ENCODE measurements at regions not wholly inside any gene's neighbourhood (a gene's known extent, or its start where the extent isn't known, plus 50 kb on each side); places are given as distances from the start of the nearest gene placed in this dataset.
A peak's percentile ranks its signal among the peaks of the same experiment; 100 is the strongest.

DNA sequence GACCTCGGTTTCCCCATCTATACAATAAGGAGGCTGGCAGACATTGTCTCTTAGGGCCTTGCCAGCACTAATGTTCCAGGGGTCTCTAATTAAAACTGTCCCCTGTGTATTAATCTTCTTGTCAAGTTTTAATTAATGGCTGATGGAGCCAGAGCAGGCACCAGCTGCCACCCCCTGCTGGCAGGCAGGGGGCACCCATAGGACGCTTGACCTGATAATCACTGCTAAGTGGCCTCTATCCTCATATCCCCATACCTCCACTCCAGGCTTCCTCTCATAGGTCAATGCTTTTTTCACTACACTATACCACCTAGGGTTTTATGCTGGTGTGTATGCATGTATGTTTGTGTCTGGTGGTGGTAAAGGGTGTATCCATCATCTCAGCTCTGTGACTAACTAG is 89.4 kb downstream of the EFNB1 start:
- no peak for DNase-seq

DNA sequence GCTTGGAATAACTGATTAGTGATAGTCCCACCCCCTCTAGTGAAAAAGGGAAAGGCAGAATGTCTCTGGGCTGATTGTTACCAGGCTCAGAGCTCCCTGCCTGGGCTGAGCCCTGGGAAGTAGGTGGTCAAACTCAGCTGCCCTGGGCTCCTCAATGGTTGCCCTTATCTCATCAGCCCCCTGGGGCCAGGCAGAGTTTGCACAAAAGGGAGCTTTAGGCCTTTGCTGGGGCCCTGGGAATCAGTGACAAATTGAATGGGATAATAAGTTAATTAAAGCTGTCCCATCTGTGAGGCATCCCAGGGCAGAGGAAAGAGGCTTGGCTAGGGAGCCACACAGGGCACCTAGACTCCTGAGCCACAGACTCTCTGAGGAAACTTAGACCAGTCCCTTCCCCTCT is 89.0 kb downstream of the EFNB1 start:
- no peak for DNase-seq

DNA sequence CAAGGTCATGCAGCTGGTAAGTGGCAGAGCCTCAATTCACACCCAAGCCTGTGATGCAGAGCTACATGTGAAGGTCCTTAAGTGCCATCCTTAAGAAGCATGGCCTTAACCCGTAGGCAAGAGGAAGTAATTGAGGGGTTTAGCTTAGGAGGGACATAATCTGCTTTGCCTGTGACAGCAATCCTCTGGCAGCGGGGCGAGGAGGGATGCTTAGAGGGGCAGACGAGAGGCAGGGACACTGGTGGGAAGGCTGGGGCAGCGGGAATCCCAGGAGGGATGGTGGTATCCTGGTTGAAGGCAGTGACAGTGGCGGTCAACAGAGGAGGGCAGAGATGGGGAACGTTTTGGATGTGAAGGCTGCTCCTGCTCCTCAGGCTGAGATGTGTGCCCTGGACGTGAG is 88.1 kb downstream of the EFNB1 start:
- DNase-seq, result no peak

DNA sequence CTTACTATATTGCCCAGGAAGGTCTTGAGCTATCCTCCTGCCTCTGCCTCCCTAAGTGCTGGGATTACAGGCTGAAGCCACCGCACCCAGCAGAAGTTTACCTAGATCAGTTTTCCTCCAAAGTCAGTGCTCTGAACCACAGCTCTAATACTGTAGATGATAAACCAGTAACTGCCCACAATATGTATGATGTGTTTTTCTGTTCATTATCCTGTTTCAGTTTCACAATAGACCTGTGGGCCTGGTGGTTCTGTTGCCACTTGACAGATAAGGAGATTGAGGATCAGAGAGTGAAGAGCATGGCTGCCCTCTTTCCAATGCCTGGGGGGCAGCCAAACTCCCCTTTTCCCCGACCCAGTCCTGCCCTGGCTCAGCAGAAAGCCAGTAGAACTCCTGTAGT is 87.0 kb downstream of the EFNB1 start:
- DNase-seq, result no peak

DNA sequence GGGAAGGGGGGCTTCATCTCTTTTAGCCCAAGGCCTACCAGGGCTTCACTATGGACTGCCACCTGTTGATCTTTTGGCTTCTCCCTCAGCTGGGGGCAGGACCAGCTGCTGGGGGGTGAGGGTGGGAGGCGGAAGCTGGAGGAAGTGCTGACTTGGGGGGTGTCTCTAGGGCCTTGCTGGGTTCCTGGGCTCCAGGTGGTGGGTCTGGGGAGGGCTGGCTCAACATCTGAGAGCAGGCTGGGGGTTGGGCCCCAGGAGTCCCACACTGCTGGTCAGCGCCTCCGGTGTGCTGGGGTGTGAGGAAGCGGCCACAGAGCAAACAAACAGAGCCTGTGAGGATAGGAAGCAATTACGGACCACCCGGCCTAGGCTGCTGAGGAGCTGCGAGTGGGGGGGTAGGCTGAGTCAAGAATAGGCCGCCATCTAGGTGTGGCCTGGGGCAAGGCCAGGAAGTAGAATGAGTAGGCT is 85.7 kb downstream of the EFNB1 start:
- no peak for DNase-seq

DNA sequence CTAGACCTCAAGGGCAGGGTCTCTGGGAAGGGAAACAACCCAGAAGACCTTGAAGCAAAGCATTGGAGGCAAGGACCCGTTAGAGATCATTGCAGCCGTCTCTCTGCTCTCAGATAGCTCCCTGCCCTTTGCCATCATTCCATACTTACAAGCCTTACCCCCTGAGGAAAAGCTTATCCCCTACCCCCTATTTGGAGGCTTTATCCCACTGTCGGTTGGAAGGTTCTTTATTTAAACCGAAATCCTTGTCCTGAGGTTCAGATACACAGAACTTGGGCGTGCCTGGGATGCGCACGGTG is 84.4 kb downstream of the EFNB1 start:
- no peak for DNase-seq

GRCh38 chrX:68912113-68912512 is 83.3 kb downstream of the EFNB1 start:
- peak; percentile 50 for DNase-seq

GRCh38 chrX:68910731-68911428 is 82.1 kb downstream of the EFNB1 start:
- no peak for DNase-seq

DNA sequence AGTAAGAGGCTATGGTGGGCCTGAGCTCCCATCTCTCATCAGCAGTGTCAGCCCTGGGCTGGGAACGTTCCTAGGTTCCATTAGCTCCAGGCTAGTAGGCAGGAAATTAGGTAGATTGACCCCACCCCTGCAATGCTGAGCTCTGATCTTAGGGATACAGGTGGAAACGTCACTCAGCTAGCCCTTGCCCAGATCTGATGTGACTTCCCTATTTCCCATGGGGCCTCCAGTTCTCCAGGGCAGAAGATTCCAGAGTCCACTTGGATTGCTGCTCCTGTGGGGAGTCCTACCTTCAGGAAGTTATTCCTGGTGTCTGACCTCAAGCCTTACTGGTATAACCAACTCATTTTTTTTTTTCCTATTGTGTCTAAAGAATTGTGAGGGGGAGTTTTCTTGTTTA is 81.1 kb downstream of the EFNB1 start:
- DNase-seq, result no peak

DNA sequence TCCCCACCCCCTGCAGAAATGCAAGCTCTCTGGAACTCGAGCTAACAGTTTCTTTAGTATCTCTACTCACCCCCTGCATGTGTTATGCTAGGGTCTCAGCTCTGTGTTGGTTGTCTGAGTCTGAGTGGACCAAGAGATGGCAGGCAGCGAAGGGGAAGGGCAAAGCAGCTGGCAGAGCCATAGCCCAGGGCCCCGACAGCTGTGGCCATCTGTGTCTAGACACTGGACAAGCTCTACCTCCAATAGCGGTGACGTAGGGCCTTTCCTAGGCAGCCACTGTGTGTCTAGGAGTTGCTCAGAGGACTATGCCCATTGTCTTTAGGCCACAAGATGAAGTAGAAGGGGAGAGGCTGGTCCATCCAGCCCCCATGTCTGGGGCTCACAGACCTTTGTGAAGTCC is 79.2 kb downstream of the EFNB1 start:
- DNase-seq, result no peak

DNA sequence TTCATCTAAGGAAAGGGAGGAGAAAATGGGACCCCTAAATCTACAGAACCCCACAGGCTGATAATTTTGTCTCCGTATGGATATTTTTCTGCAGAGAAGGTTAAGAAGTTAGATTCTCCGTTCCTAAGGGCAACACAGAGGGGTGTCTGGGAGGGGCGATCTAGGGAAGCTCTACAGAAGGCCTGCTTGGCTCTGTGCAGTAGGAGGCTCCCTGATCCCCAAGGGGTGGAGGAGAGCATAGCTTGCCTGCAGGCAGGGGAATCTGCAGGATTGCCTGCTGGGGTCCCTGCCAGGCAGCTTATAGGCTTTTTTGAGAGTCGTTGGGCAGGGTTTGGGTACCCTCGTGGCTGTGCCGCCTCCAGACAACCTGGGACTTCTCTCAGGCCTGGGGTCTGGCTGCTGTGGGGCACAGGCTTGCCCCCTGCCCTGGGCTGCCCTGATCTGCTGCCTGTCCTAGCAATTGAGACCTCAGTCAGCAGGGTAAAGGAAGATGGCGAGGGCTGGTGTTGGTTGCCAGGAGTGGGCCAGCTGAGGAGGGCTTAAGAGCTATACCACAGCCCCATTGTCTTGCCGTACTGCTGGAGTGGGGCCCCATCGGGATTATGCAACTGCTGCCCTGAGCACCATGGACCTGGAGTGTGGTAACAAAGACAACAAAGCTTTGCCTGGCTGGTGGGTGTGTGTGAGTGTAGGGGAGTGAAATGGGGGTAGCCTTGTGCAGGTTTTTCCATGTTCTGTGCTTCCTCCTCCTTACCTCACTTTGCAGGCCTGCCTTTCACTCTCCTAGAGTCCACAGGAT is 74.1 kb downstream of the EFNB1 start:
- no peak for DNase-seq

DNA sequence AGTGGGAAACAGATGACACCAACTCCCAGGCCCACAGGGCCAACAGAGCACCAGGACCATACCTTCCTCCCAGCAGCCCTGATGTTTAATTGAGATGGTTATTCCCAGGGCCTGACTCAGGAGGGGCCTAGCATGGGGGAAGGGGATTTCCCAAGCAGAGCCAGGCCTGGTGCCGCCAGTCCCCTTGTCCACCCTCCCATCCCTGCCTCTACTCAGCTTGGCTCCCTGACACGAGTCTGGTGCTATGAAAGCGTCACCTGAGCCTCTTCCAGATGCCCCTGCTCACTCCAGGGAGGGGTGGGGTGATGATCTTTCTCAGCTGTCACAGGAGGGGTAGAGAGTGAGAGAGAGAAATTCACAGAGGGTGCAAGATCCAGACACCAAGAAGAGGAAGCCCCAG is 72.7 kb downstream of the EFNB1 start:
- DNase-seq, result no peak

DNA sequence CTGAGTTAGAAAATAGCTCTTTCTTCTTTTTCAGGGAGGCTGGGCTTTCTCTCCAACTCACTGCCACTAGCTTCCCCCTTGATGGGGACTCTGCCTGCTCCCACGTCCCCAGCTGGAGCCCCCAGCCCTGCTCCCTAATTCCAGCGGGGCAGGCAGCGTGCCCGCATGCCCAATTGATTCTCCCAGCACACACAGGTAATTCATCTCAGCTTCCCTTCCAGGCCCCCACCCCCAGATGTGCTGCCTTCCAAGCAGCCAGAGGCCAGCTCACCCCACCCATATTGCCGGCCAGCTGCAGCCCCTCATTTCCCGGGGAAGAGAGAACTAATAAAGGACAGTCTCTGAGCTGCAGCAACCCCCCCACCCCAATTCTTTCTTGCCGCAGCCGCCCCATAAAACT is 69.8 kb downstream of the EFNB1 start:
- no peak for DNase-seq

DNA sequence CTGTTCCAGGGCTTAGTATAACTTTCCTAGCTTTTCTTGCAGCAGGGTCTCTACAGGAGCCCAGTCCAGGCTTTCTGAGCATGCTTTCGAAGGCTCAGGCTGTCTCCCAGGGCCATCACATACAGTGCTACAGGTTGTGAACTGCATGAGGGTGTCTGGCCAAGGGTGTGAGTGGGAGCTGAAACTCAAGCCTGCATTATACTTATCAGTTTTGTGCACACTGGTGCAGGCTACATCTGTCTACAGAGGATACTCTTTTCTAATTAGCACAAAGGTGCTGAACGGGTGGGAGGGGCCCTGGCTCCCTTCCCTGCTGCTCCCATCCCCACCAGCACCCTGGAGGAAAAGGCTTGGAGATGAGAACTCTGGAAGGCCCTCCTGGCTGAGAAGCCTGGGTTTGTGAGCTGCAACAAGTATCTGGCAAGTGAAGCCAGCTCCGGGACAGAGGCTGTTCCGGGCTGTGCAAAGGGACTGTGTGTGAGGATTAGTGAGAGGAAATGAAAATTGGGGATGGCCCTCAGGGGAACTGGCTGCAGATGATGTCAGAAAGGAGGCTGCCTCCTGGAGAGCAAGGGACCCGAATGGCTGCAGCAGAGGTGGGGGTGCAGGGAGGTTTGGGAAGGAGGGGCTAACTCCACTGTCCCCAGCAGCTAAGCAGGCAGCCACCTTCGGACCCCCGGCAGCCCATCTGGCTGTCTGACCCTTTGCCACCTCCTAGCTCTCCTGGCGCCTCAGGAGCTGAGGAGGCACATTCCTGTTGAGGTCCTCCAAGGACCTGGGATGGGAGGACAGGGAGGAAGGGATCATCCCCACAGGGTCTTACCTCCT is 68.5 kb downstream of the EFNB1 start:
- no peak for DNase-seq

DNA sequence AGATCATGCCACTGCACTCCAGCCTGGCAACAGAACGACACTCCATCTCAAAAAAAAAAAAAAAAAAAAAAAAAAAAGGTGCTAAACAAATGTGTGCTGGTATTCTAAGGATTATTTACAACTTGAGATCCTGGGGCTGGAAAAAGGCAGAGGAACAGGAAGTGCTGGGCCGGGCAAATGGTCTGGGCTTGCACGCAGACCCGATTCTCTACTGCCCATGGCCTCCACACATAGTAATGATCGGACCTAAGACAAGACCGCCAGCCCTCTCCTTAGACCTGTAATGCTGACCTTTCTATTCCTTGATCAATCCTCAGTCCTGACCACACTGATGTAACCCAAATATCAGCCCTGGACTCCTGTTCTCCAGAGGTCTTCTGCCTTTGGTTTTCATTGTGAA is 67.8 kb downstream of the EFNB1 start:
- DNase-seq, result no peak

- peak; percentile 10 for DNase-seq
These were observed 67.0 kb downstream of the EFNB1 start for GRCh38 chrX:68895778-68896177.

DNA sequence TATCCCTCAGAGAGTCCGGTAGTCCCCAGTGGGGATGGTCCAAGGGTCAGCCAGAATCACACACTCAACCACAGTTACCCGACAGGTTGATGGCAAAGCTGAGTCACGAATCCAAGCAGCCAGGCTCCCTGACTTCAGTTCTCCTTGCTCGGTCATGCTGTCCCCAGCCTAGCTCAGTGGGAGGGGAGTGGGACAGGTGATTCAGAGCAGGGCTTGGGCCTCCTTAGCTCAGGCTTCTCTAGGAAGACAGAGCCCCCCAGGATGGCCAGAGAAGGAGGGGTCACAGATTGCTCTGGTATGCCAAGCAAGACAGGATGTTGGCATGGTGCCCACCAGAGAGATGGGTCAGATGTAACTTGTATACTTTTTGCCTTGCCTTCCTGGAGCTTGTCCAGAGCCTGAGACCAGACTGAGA is 66.5 kb downstream of the EFNB1 start:
- DNase-seq, result peak; percentile 15

GRCh38 chrX:68894513-68895340 is 65.9 kb downstream of the EFNB1 start:
- peak; percentile 40 for DNase-seq

GRCh38 chrX:68894142-68894512 is 65.3 kb downstream of the EFNB1 start:
- no peak for DNase-seq

DNA sequence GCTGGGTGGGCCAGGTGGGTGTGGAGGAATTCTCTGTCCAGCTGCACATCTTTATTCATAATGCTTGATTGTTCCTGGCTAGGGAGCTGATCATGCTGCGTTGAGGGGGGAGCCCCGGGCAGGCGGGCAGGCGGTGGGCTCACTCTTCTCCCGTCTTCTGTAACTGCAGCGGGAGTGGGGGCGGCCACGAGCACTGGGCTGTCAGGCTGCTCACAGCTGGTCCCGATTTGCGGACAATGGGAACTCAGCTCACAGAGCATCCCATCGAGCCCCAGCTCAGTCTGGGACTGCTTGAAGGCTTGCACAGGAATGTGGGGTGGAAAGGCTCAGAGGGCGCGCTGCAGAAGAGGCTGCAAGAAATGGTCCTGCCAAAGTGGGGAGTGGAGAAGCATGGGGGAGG is 63.8 kb downstream of the EFNB1 start:
- DNase-seq, result no peak

DNA sequence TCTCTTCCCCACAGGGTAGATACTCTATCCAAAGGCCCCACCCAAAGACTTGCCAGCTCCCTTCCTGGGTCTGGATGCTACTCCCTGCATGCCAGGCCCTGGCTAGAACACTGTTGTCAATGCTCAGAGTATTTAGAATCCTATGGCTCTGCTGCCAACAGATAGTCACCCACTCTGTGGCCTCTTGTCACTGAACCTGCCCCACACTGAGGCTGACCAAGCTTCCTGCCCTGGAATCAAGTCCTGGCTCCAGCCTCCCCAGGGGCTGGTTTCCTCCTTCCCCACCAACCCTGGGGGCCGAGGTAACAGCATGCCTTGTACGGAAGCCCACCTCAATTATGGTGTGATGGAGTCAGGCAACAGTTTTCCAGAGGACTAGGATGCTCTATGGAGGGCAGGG is 63.3 kb downstream of the EFNB1 start:
- no peak for DNase-seq

All from fibroblast of skin of scalp (primary cell).